ENCODE measurements at regions not wholly inside any gene's neighbourhood (a gene's known extent, or its start where the extent isn't known, plus 50 kb on each side); places are given as distances from the start of the nearest gene placed in this dataset.

GRCh38 chr5:38029397-38030065, 189.7 kb upstream of the GDNF start:
- TF ChIP-seq CTCF (IDR thresholded peaks at IDR 0.05): no peak
- no peak for TF ChIP-seq ZFX (IDR thresholded peaks at IDR 0.05; ENCODE audit: borderline replicate concordance)

All from 22Rv1 (cell line).